ENCODE measurements at regions not wholly inside any gene's neighbourhood (a gene's known extent, or its start where the extent isn't known, plus 50 kb on each side); places are given as distances from the start of the nearest gene placed in this dataset.

DNA sequence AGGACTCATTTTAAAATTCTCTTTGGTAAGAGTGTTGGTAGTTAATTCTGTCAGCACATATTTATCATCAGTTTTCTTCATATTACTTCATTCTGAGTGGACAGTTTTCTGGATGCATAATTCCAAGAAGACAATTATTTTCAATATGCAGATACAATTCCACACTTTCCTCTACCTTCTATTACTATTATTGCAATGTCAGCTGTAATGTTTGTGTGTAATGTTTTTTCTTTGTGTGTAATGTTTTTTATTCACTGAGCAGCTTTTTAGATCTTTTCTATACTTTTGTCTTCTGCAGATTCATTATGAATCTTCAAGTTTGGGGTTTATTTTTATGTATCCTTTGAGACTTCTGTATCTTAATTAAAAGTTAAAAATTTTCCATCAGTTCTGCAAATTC is 264.0 kb upstream of the VRK2 start:
- DNase-seq (ENCODE audit: insufficient read length) (no peak), FAIRE-seq (no peak)
- TF ChIP-seq POLR2A (IDR thresholded peaks at IDR 0.05; ENCODE audit: low read depth, low read length) (no peak), TAF1 (IDR thresholded peaks at IDR 0.05; ENCODE audit: borderline replicate concordance, low read depth, low read length) (no peak), POLR2AphosphoS5 (IDR thresholded peaks at IDR 0.05; ENCODE audit: low read depth, low read length) (no peak)

DNA sequence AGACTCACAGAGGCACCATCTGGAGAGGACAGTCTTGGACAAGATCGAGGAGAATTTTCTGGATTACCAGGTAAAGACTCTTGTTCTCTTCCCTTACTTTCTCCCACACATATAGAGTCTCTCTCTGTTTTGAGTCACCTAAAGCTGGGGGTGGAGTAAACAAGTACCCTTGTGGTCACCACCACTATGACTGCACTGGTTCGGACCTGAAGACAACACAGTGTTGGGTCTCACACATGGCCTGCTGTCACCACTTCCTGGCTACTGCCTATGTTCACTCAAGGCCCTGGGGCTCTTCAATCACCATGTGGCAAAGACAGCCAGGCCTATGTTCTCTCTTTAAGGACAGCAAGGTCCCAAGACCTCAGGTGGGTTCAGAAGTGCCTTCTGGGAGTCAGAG is 253.3 kb upstream of the VRK2 start:
- TF ChIP-seq POLR2AphosphoS5 (IDR thresholded peaks at IDR 0.05; ENCODE audit: low read depth, low read length) (no peak), POLR2A (IDR thresholded peaks at IDR 0.05; ENCODE audit: low read depth, low read length) (no peak), TAF1 (IDR thresholded peaks at IDR 0.05; ENCODE audit: borderline replicate concordance, low read depth, low read length) (no peak)
- DNase-seq (ENCODE audit: insufficient read length) (no peak), FAIRE-seq (no peak)

DNA sequence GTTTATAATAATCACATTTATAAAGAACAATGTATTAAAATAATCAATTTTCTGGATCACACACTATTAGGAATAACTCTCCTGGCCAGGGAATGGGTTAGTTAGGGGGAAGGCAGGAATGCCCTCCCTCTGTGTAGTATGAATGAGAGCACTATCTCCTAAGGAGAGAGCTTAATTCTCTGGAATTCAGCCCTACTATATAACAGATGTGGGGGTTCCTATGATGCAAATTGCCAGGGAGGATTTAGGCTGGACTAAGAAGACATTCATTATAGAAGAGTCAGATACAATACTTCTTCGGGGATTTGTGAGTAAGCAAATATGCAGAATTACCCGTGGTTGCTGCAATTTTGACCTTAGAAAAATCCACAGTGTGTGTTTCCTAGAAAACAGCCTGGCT is 250.1 kb upstream of the VRK2 start:
- FAIRE-seq, result no peak
- DNase-seq (ENCODE audit: insufficient read length), result no peak
- TF ChIP-seq POLR2A (IDR thresholded peaks at IDR 0.05; ENCODE audit: low read depth, low read length) (no peak), POLR2AphosphoS5 (IDR thresholded peaks at IDR 0.05; ENCODE audit: low read depth, low read length) (no peak), TAF1 (IDR thresholded peaks at IDR 0.05; ENCODE audit: borderline replicate concordance, low read depth, low read length) (no peak)

DNA sequence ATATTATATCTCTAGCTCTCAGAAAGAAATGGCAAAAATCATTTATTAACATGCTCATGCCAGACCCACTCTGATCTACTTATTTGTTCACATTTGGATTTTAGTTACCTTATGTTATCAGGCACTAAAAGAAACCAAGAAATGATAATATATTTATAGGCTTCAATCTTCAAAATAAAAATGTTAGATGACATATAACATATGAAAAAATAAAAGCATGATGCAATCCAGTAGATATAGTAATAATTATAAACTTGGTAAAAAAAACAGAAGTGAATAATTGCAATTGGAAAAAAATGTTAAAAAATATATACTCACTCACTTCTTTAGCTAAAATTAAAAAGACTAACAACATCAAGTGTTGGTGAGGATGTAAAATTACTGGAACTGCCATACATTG is 248.3 kb upstream of the VRK2 start:
- no peak for FAIRE-seq
- TF ChIP-seq POLR2A (IDR thresholded peaks at IDR 0.05; ENCODE audit: low read depth, low read length) (no peak), POLR2AphosphoS5 (IDR thresholded peaks at IDR 0.05; ENCODE audit: low read depth, low read length) (no peak), TAF1 (IDR thresholded peaks at IDR 0.05; ENCODE audit: borderline replicate concordance, low read depth, low read length) (no peak)

DNA sequence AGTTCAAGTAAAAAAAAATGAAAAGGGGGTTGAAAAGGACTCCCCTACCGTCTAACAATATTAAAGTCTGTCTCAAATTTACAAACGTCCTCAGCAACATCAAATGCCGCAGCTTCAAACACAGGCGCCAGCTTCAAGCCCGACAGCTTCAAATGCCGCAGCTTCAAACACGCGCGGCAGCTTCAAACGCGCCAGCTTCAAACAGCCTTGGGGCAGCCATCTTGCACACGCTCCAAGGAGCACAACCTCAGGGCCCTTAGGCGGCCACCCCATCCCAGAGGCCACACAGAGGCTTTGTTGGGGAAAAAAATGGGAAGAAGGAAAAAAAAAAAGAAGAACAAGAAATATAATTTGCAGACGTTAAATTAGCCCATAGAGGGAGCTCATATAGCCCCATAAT is 244.4 kb upstream of the VRK2 start:
- FAIRE-seq, result no peak
- TF ChIP-seq POLR2AphosphoS5 (IDR thresholded peaks at IDR 0.05; ENCODE audit: low read depth, low read length) (no peak), TAF1 (IDR thresholded peaks at IDR 0.05; ENCODE audit: borderline replicate concordance, low read depth, low read length) (no peak), POLR2A (IDR thresholded peaks at IDR 0.05; ENCODE audit: low read depth, low read length) (no peak)
- DNase-seq (ENCODE audit: insufficient read length), result no peak

More for the DNA sequence above, 248.3 kb upstream of the VRK2 start:
- no peak for DNase-seq (ENCODE audit: insufficient read length)

DNA sequence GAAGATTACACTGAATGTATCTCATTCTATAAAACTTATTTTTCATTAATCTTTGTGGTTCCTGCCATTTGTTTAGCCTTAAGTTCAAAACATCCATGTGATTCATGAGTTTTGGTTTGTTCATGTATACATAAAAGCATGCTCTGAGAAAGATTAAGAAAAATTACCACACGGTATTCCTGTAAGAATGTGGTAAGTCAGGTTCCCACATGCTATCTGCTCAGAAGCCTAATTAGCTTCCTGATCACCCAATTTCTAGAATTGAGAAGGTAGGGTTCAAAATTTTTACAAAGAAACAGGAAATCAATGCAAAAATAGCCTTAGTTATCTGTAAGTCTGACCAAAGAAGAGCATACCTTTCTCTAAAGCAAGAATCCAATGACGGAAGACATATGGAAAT is 241.6 kb upstream of the VRK2 start:
- DNase-seq (ENCODE audit: insufficient read length) (no peak), FAIRE-seq (no peak)
- TF ChIP-seq POLR2A (IDR thresholded peaks at IDR 0.05; ENCODE audit: low read depth, low read length), result no peak
- no peak for TF ChIP-seq TAF1 (IDR thresholded peaks at IDR 0.05; ENCODE audit: borderline replicate concordance, low read depth, low read length)
- TF ChIP-seq POLR2AphosphoS5 (IDR thresholded peaks at IDR 0.05; ENCODE audit: low read depth, low read length), result no peak

DNA sequence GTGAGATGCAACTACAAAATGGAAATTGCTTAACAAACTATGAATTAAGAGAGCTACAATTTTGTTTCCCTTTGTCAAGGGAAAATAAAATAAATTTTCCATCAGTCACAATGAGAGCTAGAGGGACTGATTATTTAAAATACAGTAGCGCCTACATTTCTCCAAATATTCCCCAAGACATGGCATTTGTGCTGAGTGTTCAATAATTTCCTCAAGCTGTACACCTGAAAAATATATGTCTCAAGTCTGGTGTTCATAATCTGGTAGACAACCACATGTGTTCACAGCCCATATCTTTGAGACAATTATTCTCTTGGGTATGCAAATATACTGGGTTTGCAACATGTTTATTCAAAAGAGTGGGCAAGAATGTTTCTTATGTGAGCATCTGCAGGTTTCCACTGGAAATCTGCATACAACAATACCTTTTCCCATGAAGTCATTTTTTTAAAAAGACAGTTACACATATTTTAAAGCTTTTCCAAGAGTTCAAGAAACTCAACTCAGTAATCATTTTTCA is 240.1 kb upstream of the VRK2 start:
- DNase-seq (ENCODE audit: insufficient read length) (no peak), FAIRE-seq (no peak)

DNA sequence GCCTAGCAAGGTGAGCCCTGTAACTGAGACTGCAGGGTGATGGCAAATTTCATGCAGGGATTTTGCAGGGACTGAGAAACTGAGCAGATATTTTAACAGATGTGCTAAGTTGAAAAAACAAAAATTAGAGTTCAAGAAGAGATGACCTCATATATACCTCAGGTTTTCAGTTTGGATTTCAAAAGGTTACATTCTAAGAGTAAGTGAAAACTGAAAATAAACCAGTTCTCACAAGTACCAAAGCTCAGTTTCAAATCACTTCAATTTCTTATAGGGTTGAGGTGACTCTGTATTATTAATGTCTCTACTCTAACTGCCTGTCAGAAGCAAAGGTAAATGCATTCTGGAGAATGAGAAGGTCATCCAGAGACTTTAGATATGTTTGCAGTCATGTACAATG is 237.4 kb upstream of the VRK2 start:
- no peak for TF ChIP-seq POLR2AphosphoS5 (IDR thresholded peaks at IDR 0.05; ENCODE audit: low read depth, low read length)
- TF ChIP-seq POLR2A (IDR thresholded peaks at IDR 0.05; ENCODE audit: low read depth, low read length), result no peak
- TF ChIP-seq TAF1 (IDR thresholded peaks at IDR 0.05; ENCODE audit: borderline replicate concordance, low read depth, low read length), result no peak
- DNase-seq (ENCODE audit: insufficient read length), result no peak
- FAIRE-seq, result peak; percentile 61

More for the DNA sequence above, 240.1 kb upstream of the VRK2 start:
- TF ChIP-seq POLR2AphosphoS5 (IDR thresholded peaks at IDR 0.05; ENCODE audit: low read depth, low read length) (no peak), POLR2A (IDR thresholded peaks at IDR 0.05; ENCODE audit: low read depth, low read length) (no peak), TAF1 (IDR thresholded peaks at IDR 0.05; ENCODE audit: borderline replicate concordance, low read depth, low read length) (no peak)

DNA sequence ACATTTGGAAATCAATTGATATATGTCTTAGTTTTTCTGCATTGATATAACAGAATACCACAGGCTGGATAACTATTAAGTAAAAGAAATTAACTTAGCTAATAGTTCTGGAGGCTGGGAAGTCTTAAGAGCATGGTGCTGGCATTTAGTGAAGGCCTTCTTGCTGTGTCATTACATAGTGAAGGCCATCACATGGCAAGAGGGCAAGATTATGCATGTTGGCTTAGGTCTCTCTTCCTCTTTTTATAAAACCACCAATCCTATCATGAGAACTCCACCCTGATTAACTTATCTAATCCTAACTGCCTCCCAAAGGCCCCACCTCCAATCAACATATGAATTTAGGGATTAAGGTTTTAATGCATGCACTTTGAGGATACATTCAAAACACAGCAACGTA is 225.5 kb upstream of the VRK2 start:
- DNase-seq (ENCODE audit: insufficient read length) (no peak), FAIRE-seq (no peak)
- no peak for TF ChIP-seq POLR2A (IDR thresholded peaks at IDR 0.05; ENCODE audit: low read depth, low read length)
- no peak for TF ChIP-seq POLR2AphosphoS5 (IDR thresholded peaks at IDR 0.05; ENCODE audit: low read depth, low read length)

DNA sequence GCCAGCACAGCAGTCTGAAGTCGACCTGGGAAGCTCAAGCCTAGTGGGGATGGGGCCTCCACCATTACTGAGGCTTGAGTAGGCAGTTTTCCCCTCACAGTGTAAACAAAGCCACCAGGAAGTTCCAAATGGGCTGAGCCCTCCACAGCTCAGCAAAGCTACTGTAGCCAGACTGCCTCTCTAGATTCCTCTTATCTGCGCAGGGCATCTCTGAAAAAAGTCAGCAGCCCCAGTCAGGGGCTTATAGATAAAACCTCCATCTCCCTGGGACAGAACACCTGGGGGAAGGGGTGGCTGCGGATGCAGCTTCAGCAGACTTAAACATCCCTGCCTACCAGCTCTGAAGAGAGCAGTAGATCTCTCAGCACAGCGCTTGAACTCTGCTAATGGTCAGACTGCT is 218.4 kb upstream of the VRK2 start:
- DNase-seq (ENCODE audit: insufficient read length), result no peak
- FAIRE-seq, result no peak
- TF ChIP-seq TAF1 (IDR thresholded peaks at IDR 0.05; ENCODE audit: borderline replicate concordance, low read depth, low read length), result no peak
- TF ChIP-seq POLR2AphosphoS5 (IDR thresholded peaks at IDR 0.05; ENCODE audit: low read depth, low read length), result no peak
- TF ChIP-seq POLR2A (IDR thresholded peaks at IDR 0.05; ENCODE audit: low read depth, low read length), result no peak

DNA sequence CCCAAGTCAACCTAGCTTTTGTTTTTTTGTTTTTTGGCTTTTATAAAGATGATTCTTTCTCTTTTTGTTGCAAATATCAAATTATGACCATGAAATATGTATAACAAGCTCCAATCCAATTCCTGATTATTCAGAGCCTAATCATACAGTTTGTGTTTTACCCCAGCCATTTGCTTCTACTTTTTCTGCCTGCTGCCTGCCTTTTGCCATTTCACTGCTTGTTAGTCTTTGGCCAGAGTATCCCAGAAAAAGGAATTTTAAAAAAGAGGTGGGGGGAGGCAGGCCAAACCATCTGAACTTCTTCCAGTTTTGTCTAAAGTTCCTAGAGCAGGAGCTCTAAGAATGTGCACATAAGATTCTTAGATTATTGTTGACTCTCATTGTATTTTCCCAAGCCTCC is 211.9 kb upstream of the VRK2 start:
- FAIRE-seq (no peak), DNase-seq (ENCODE audit: insufficient read length) (no peak)
- no peak for TF ChIP-seq TAF1 (IDR thresholded peaks at IDR 0.05; ENCODE audit: borderline replicate concordance, low read depth, low read length)
- TF ChIP-seq POLR2AphosphoS5 (IDR thresholded peaks at IDR 0.05; ENCODE audit: low read depth, low read length), result no peak
- TF ChIP-seq POLR2A (IDR thresholded peaks at IDR 0.05; ENCODE audit: low read depth, low read length), result no peak

DNA sequence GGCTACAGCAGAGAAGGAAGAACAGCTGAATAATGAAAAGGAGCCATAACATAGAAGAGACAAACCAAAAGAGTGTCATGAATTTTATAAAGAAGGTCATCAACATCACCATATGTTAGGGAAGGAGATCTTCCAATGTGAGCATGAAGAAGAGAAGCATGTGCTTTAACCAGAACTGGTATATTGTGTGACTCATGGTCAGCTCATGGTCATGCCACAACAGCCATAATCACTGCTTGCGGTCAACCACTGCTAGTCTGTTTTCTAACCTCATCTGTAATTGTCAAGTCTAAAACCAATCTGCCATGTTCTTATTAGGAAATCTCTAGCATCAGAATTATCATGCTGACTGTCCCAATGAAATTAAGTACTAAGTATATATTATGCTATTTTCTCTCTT is 204.1 kb upstream of the VRK2 start:
- TF ChIP-seq TAF1 (IDR thresholded peaks at IDR 0.05; ENCODE audit: borderline replicate concordance, low read depth, low read length), result no peak
- TF ChIP-seq POLR2AphosphoS5 (IDR thresholded peaks at IDR 0.05; ENCODE audit: low read depth, low read length), result no peak
- no peak for TF ChIP-seq POLR2A (IDR thresholded peaks at IDR 0.05; ENCODE audit: low read depth, low read length)
- no peak for FAIRE-seq
- DNase-seq (ENCODE audit: insufficient read length), result no peak

DNA sequence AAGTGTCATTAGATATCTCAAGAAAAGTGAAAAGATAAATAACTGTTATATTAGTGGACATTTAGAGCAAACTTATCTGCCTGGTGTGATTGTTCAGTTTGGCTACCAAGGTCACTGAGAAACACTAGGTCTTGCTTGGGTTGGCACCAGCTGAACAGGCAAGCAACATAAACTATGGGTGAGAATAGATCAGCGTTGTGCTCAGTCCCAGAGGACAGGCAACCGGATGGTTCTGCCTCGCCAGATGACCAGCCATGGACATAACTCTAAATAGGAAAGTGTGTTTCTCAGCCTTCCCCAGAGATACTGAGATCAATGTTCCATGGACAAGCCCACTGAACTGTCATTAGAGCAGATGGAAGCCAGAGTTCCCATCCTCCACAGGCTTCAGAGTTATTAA is 203.4 kb upstream of the VRK2 start:
- no peak for TF ChIP-seq TAF1 (IDR thresholded peaks at IDR 0.05; ENCODE audit: borderline replicate concordance, low read depth, low read length)
- no peak for TF ChIP-seq POLR2A (IDR thresholded peaks at IDR 0.05; ENCODE audit: low read depth, low read length)
- no peak for TF ChIP-seq POLR2AphosphoS5 (IDR thresholded peaks at IDR 0.05; ENCODE audit: low read depth, low read length)
- no peak for FAIRE-seq
- no peak for DNase-seq (ENCODE audit: insufficient read length)

Data from GM12892 (cell line).